NCI-H146 (cell line): ENCODE measurements at regions not wholly inside any gene's neighbourhood (a gene's known extent, or its start where the extent isn't known, plus 50 kb on each side); places are given as distances from the start of the nearest gene placed in this dataset.
"Not testable (repeated sequence)": the region's sequence is repeated elsewhere in the genome, so short reads cannot be mapped to it uniquely, and the experiment has no call there.

ENCODE experiments used
- DNase-seq: peaks from one replicate; lab custom pipeline; 2025; lab: John Stamatoyannopoulos, UW

- peak; percentile 70 for DNase-seq
These were observed 161.1 kb downstream of the SUDS3 start for GRCh38 chr12:118537481-118537917.

- no peak for DNase-seq
These were observed 164.7 kb downstream of the SUDS3 start for GRCh38 chr12:118541071-118541470.

- DNase-seq = no peak
These were observed 165.6 kb downstream of the SUDS3 start for GRCh38 chr12:118541934-118542333.

- no peak for DNase-seq
These were observed 167.3 kb downstream of the SUDS3 start for GRCh38 chr12:118543651-118544050.

GRCh38 chr12:118544569-118544968, 168.2 kb downstream of the SUDS3 start:
- DNase-seq = no peak

GRCh38 chr12:118547606-118548005, 171.3 kb downstream of the SUDS3 start:
- not testable (repeated sequence) for DNase-seq

- no peak for DNase-seq
These were observed 172.6 kb downstream of the SUDS3 start for GRCh38 chr12:118548887-118549509.

GRCh38 chr12:118549510-118549980, 173.2 kb downstream of the SUDS3 start:
- DNase-seq = peak; percentile 78

GRCh38 chr12:118553856-118554504, 177.6 kb downstream of the SUDS3 start:
- no peak for DNase-seq

GRCh38 chr12:118558941-118559340, 182.6 kb downstream of the SUDS3 start:
- DNase-seq = no peak

GRCh38 chr12:118560733-118561132, 184.4 kb downstream of the SUDS3 start:
- peak; percentile 53 for DNase-seq

- DNase-seq = no peak
These were observed 195.4 kb downstream of the SUDS3 start for GRCh38 chr12:118571730-118572129.

- DNase-seq = no peak
These were observed 197.9 kb downstream of the SUDS3 start for GRCh38 chr12:118574288-118574687.

GRCh38 chr12:118575730-118576129, 199.4 kb downstream of the SUDS3 start:
- no peak for DNase-seq

- DNase-seq = no peak
These were observed 205.0 kb downstream of the SUDS3 start for GRCh38 chr12:118581371-118581770.

- DNase-seq = no peak
These were observed 206.5 kb downstream of the SUDS3 start for GRCh38 chr12:118582863-118583262.

- DNase-seq = no peak
These were observed 210.1 kb downstream of the SUDS3 start for GRCh38 chr12:118586433-118586832.

GRCh38 chr12:118589162-118589561, 212.8 kb downstream of the SUDS3 start:
- DNase-seq = peak; percentile 54

- peak; percentile 27 for DNase-seq
These were observed 214.2 kb downstream of the SUDS3 start for GRCh38 chr12:118590406-118591150.

- DNase-seq = peak; percentile 97
These were observed 227.4 kb downstream of the SUDS3 start for GRCh38 chr12:118603610-118604361.

GRCh38 chr12:118606690-118607089, 230.3 kb downstream of the SUDS3 start:
- DNase-seq = no peak

- no peak for DNase-seq
These were observed 231.5 kb downstream of the SUDS3 start for GRCh38 chr12:118607831-118608230.
